Smooth muscle cell (in vitro differentiated cells): ENCODE measurements at regions not wholly inside any gene's neighbourhood (a gene's known extent, or its start where the extent isn't known, plus 50 kb on each side); places are given as distances from the start of the nearest gene placed in this dataset. TPM values are rescaled to one million over a fixed set of nuclear protein-coding genes. Genes with fewer than 3 reads are reported as not detected.

Experiments
- DNase-seq: peaks from one replicate; lab custom pipeline; 2025; ENCODE audit not compliant: unreplicated experiment; lab: John Stamatoyannopoulos, UW
- H2AFZ ChIP-seq: fragments of 200-600 bp; sonication (generic); 2 replicates; pipeline ENCODE4 v1.6.0; 2016; ENCODE audit warnings: antibody characterized with exemption, low read depth, mild to moderate bottlenecking
- H3F3A ChIP-seq: fragments of 200-600 bp; sonication (generic); 2 replicates; pipeline ENCODE4 v1.6.0; 2017; ENCODE audit warnings: antibody characterized with exemption, low read depth
- H3K27ac ChIP-seq: fragments of 200-600 bp; sonication (generic); 2 replicates; pipeline ENCODE4 v1.5.1; 2016; ENCODE audit warnings: low read depth, mild to moderate bottlenecking
- H3K27me3 ChIP-seq: fragments of 200-600 bp; sonication (generic); 2 replicates; pipeline ENCODE4 v1.6.1; 2016; ENCODE audit warnings: low read depth, mild to moderate bottlenecking
- H3K36me3 ChIP-seq: fragments of 200-600 bp; sonication (generic); 2 replicates; pipeline ENCODE4 v1.5.1; 2016; ENCODE audit warnings: low read depth
- H3K4me1 ChIP-seq: fragments of 200-600 bp; sonication (generic); 2 replicates; pipeline ENCODE4 v1.5.1; 2016; ENCODE audit warnings: low read depth
- H3K4me2 ChIP-seq: fragments of 200-600 bp; sonication (generic); 2 replicates; pipeline ENCODE4 v1.6.0; 2016; ENCODE audit warnings: mild to moderate bottlenecking
- H3K4me3 ChIP-seq: fragments of 200-600 bp; sonication (generic); 2 replicates; pipeline ENCODE4 v1.5.1; 2016; ENCODE audit warnings: mild to moderate bottlenecking
- H3K79me2 ChIP-seq: fragments of 200-600 bp; sonication (generic); 2 replicates; pipeline ENCODE4 v1.6.0; 2016; ENCODE audit warnings: low read depth, mild to moderate bottlenecking
- H3K9ac ChIP-seq: fragments of 200-600 bp; sonication (generic); 2 replicates; pipeline ENCODE4 v1.6.0; 2016; ENCODE audit warnings: low read depth
- H3K9me3 ChIP-seq: fragments of 200-600 bp; sonication (generic); replicated peaks from 2 replicates; pipeline ENCODE4 v1.5.1; 2016; ENCODE audit warnings: low read depth
- H4K20me1 ChIP-seq: fragments of 200-600 bp; sonication (generic); 2 replicates; pipeline ENCODE4 v1.6.0; 2016; ENCODE audit warnings: low read depth
- CTCF ChIP-seq: fragments of 200-600 bp; sonication (generic); IDR thresholded peaks from 2 replicates; pipeline ENCODE4 v1.5.1; 2017; ENCODE audit warnings: borderline replicate concordance, mild to moderate bottlenecking, antibody characterized with exemption; ENCODE audit not compliant: insufficient read depth, poor library complexity, severe bottlenecking
- WGBS: methylation state at CpG from one replicate; pipeline ENCODE4 v1.1.7; 2016; ENCODE audit warnings: low lambda C conversion rate; 5-methylcytosine and 5-hydroxymethylcytosine counted together
- small RNA-seq: library from RNA; depleted of rRNA; stranded (forward); fragments of <200 nt; gene quantifications from one replicate; pipeline ENCODE3, GENCODE V24; 2014

GRCh38 chr16:35931722-35932121 is 2472.3 kb downstream of the TP53TG3F start:
- no peaks in the 10 kb centered on the region for H3K4me1 ChIP-seq
- no peak for TF ChIP-seq CTCF
- H4K20me1 ChIP-seq = no peaks in the 10 kb centered on the region
- H2AFZ ChIP-seq = no peak overlapping the region
- no peaks in the 10 kb centered on the region for H3K36me3 ChIP-seq
- DNase-seq = no peak
- WGBS = 48% methylated on average over 3 of the region's 3 CpGs
- H3K27me3 ChIP-seq = no peaks in the 10 kb centered on the region
- peaks cover 12% of the 10 kb centered on the region for H3K9me3 ChIP-seq
- H3K4me3 ChIP-seq = no peak overlapping the region
- no peaks in the 10 kb centered on the region for H3F3A ChIP-seq
- H3K9ac ChIP-seq = no peak overlapping the region
- no peaks in the 10 kb centered on the region for H3K79me2 ChIP-seq
- no peak overlapping the region for H3K27ac ChIP-seq
- no peak overlapping the region for H3K4me2 ChIP-seq

Small RNAs in the stretch of these regions (small RNA-seq; reads per million reads assigned to genes)
- gene AC106785.1 (not detected), gene RNA5SP406 (not detected), gene RNA5SP407 (not detected), gene RNA5SP408 (not detected), gene RNA5SP409 (not detected), gene RNA5SP410 (not detected), gene RNA5SP411 (not detected), gene RNA5SP412 (not detected), gene RNA5SP413 (not detected), gene RNA5SP414 (not detected), gene RNA5SP415 (not detected), gene RNA5SP416 (not detected), gene RNA5SP417 (not detected), gene RNA5SP418 (not detected), gene RNA5SP419 (not detected), gene RNA5SP420 (not detected), gene RNA5SP421 (not detected), gene RNA5SP422 (not detected), gene RNA5SP423 (not detected)
